ENCODE measurements at regions not wholly inside any gene's neighbourhood (a gene's known extent, or its start where the extent isn't known, plus 50 kb on each side); places are given as distances from the start of the nearest gene placed in this dataset.

DNA sequence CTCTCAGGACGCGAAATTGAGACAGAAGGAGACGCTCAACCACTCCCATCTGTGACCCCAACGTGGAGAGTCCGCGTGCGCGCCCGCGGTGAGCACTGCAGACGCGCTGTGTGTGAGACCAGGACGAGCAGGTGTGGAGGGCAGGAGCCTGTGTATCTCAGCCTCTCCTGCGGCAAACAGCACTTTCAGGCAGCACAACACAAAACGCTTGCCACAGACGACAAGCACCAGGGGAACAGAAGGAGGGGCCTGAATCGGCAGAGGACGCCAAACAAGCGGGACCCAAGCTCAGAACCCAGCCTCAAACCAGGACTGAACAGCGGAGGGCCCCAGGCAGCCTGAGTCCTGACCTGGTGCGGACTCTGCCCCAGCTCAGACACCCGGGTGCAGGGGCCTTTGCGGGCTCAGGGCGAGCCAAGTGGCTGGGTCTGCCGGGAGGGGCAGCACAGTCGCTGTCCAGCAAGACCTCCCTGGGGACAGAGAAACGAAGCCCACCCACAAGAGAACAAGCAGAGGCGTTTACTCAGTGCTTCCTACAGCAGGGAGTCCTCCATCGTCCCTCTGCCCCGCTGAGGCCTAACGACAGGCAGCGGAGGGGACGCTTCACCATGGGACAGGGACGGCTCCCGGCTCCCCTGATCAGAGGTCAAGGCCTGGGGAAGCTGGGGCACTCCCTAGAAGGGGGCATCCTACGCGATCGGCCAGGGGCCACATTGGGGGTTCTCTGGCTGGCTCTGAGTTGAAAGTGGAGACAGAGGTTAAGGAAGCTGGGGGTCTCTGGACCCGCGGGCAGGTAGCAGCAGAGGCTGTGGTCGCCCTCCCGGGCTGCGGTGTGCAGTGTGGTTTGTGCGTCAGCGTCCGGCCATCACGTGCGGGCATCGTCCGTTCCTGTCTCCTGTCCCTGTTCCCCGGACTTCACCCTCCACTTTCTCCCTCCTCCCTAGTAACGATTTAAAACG, 560.8 kb downstream of the BRD1 start:
- TF ChIP-seq POLR2A (IDR thresholded peaks at IDR 0.05): no peak
- TF ChIP-seq CTCF (IDR thresholded peaks at IDR 0.05): no peak

Measured in heart left ventricle (tissue), 13 donors.